Suprapubic skin (tissue), 4 donors: ENCODE measurements at regions not wholly inside any gene's neighbourhood (a gene's known extent, or its start where the extent isn't known, plus 50 kb on each side); places are given as distances from the start of the nearest gene placed in this dataset.

ENCODE experiments used
- POLR2A ChIP-seq, 2 donors: fragments of 450-650 bp; IDR thresholded peaks; one replicate each; pipeline ENCODE4 v1.6.1; 2017; ENCODE audit warnings: antibody characterized with exemption in 2 of 2, mild to moderate bottlenecking in 2 of 2, moderate library complexity in 2 of 2
- POLR2AphosphoS5 ChIP-seq, 3 donors: sonication (generic); formaldehyde crosslinking; IDR thresholded peaks; one replicate each; pipeline ENCODE4 v1.6.1; 2017; ENCODE audit warnings: antibody characterized with exemption in 3 of 3
- TF ChIP-seq, protein P1 (sequence below), 2 donors: fragments of 200-600 bp in 1 of 2; fragments of 450-650 bp in 1 of 2; sonication (generic) in 1 of 2; IDR thresholded peaks; one replicate each; pipeline ENCODE4 v1.5.1; 2016 to 2019; ENCODE audit warnings: antibody characterized with exemption in 2 of 2, mild to moderate bottlenecking in 1 of 2, moderate library complexity in 1 of 2

DNA sequence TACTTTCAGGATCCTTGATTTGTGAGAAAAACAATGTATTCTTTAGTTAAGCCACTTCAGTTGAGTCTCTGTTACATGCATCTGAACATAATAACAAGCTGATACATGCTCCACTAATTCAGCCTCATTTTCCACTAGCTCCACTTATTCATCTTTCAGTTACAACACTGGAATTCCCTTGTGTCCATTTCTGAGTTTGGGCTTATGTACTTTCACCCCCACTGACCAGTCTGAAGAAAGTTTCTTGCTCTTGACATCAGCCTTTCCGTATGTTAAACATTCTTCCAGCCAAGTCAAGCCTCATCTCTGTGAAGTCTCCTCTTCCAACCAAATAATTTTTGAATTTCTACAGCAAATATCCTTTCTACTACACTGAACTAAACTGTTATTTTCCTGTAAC lies 592.5 kb upstream of the NOVA1 start:
- TF ChIP-seq, protein P1, sequence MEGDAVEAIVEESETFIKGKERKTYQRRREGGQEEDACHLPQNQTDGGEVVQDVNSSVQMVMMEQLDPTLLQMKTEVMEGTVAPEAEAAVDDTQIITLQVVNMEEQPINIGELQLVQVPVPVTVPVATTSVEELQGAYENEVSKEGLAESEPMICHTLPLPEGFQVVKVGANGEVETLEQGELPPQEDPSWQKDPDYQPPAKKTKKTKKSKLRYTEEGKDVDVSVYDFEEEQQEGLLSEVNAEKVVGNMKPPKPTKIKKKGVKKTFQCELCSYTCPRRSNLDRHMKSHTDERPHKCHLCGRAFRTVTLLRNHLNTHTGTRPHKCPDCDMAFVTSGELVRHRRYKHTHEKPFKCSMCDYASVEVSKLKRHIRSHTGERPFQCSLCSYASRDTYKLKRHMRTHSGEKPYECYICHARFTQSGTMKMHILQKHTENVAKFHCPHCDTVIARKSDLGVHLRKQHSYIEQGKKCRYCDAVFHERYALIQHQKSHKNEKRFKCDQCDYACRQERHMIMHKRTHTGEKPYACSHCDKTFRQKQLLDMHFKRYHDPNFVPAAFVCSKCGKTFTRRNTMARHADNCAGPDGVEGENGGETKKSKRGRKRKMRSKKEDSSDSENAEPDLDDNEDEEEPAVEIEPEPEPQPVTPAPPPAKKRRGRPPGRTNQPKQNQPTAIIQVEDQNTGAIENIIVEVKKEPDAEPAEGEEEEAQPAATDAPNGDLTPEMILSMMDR (IDR thresholded peaks at IDR 0.05) = no peak
- TF ChIP-seq POLR2A (IDR thresholded peaks at IDR 0.05) (no peak), POLR2AphosphoS5 (IDR thresholded peaks at IDR 0.05) (no peak)
